Fibroblast of lung (primary cell): ENCODE measurements at regions not wholly inside any gene's neighbourhood (a gene's known extent, or its start where the extent isn't known, plus 50 kb on each side); places are given as distances from the start of the nearest gene placed in this dataset.

ENCODE experiments used
- DNase-seq, 2 donors: peaks; one replicate each; pipeline versions ENCODE4 v3.0.0 to v3.0.0-alpha.2; 2010; ENCODE audit warnings: low read depth in 2 of 2
- H2AFZ ChIP-seq: 2 replicates; pipeline ENCODE4 v1.5.1; 2012; ENCODE audit warnings: low read length, control low read depth, inconsistent platforms
- H3K27ac ChIP-seq: 2 replicates; pipeline ENCODE4 v1.5.1; 2011; ENCODE audit warnings: low read length, control low read depth; ENCODE audit not compliant: insufficient read depth
- H3K27me3 ChIP-seq: 2 replicates; pipeline ENCODE4 v1.5.1; 2011; ENCODE audit warnings: mild to moderate bottlenecking, low read length; ENCODE audit not compliant: control insufficient read depth, insufficient read depth
- H3K36me3 ChIP-seq: 2 replicates; pipeline ENCODE4 v1.5.1; 2011; ENCODE audit warnings: low read length; ENCODE audit not compliant: control insufficient read depth, insufficient read depth
- H3K4me1 ChIP-seq: 2 replicates; pipeline ENCODE4 v1.5.1; 2011; ENCODE audit warnings: low read length; ENCODE audit not compliant: control insufficient read depth, insufficient read depth; ENCODE audit errors: extremely low read depth
- H3K4me2 ChIP-seq: 2 replicates; pipeline ENCODE4 v1.5.1; 2011; ENCODE audit warnings: low read length, control low read depth; ENCODE audit not compliant: insufficient read depth; ENCODE audit errors: extremely low read depth
- H3K4me3 ChIP-seq, 4 experiments: fragments of 200-600 bp in 1 of 4; sonication (generic) in 1 of 4; replicated peaks in 1 of 4; 2 replicates each; pipeline ENCODE4 v1.5.1; 2011 to 2016; ENCODE audit warnings: low read length in 4 of 4, low read depth in 3 of 4, mild to moderate bottlenecking in 3 of 4, control low read depth in 2 of 4, inconsistent platforms in 1 of 4, mixed read lengths in 1 of 4; ENCODE audit not compliant: insufficient read depth in 1 of 4; ENCODE audit errors: control extremely low read depth in 1 of 4
- H3K79me2 ChIP-seq: 2 replicates; pipeline ENCODE4 v1.5.1; 2012; ENCODE audit warnings: mild to moderate bottlenecking, low read length, inconsistent platforms; ENCODE audit not compliant: control insufficient read depth, insufficient read depth
- H3K9ac ChIP-seq: 2 replicates; pipeline ENCODE4 v1.5.1; 2011; ENCODE audit warnings: mild to moderate bottlenecking, low read length, control low read depth; ENCODE audit not compliant: insufficient read depth
- H3K9me3 ChIP-seq: 2 replicates; pipeline ENCODE4 v1.5.1; 2012; ENCODE audit warnings: low read depth, low read length; ENCODE audit not compliant: control insufficient read depth, insufficient read depth
- H4K20me1 ChIP-seq: 2 replicates; pipeline ENCODE4 v1.5.1; 2011; ENCODE audit warnings: low read length; ENCODE audit not compliant: control insufficient read depth, insufficient read depth; ENCODE audit errors: extremely low read depth
- EZH2 ChIP-seq: IDR thresholded peaks from 2 replicates; pipeline ENCODE4 v1.5.1; 2012; ENCODE audit warnings: low read length, control low read depth, mild to moderate bottlenecking; ENCODE audit errors: missing control alignments
- TF ChIP-seq, protein P1 (sequence below), 2 donors: IDR thresholded peaks in 1 of 2; conservative IDR thresholded peaks in 1 of 2; 1 replicate in 1 of 2; 2 replicates in 1 of 2; pipeline ENCODE4 v1.5.1; 2011 to 2012; ENCODE audit warnings: low read length in 2 of 2, control low read depth in 1 of 2, inconsistent platforms in 1 of 2, low read depth in 1 of 2, mild to moderate bottlenecking in 1 of 2

GRCh38 chr2:192775459-192776262 lies 580.9 kb upstream of the TMEFF2 start:
- no peak overlapping the region for H3K27ac ChIP-seq
- TF ChIP-seq, protein P1, sequence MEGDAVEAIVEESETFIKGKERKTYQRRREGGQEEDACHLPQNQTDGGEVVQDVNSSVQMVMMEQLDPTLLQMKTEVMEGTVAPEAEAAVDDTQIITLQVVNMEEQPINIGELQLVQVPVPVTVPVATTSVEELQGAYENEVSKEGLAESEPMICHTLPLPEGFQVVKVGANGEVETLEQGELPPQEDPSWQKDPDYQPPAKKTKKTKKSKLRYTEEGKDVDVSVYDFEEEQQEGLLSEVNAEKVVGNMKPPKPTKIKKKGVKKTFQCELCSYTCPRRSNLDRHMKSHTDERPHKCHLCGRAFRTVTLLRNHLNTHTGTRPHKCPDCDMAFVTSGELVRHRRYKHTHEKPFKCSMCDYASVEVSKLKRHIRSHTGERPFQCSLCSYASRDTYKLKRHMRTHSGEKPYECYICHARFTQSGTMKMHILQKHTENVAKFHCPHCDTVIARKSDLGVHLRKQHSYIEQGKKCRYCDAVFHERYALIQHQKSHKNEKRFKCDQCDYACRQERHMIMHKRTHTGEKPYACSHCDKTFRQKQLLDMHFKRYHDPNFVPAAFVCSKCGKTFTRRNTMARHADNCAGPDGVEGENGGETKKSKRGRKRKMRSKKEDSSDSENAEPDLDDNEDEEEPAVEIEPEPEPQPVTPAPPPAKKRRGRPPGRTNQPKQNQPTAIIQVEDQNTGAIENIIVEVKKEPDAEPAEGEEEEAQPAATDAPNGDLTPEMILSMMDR (conservative IDR thresholded peaks at IDR 0.05 in 1 of 2, IDR thresholded peaks at IDR 0.05 in 1 of 2; ENCODE audit: low read depth in 1 of 2, low read length in 2 of 2): no peak
- no peak for TF ChIP-seq EZH2
- DNase-seq: no peak
- H3K9ac ChIP-seq: no peak overlapping the region
- no peaks in the 10 kb centered on the region for H3K79me2 ChIP-seq
- no peak overlapping the region for H3K4me3 ChIP-seq
- no peaks in the 10 kb centered on the region for H4K20me1 ChIP-seq
- H3K9me3 ChIP-seq: no peaks in the 10 kb centered on the region
- no peaks in the 10 kb centered on the region for H3K4me1 ChIP-seq
- H2AFZ ChIP-seq: no peak overlapping the region
- no peak overlapping the region for H3K4me2 ChIP-seq
- H3K27me3 ChIP-seq: no peaks in the 10 kb centered on the region
- no peaks in the 10 kb centered on the region for H3K36me3 ChIP-seq

DNA sequence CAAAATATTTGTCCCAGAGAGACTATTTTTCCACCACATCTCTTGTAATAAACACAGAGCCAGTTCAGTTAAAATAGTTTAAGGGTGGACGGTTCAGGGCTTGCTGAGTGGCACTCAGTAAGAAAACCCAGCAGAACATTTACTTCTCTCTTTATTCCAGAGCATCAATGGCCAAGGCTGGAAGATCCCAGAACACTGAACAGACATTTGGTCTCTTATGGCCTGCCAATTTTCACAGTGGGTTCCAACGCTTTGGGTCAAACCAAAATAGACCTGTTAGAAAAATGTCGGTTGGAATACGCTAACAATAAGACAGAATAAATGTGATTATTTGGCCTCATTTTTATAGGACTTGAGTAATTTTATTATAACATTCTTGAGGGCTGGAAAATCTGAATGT lies 580.3 kb upstream of the TMEFF2 start:
- Histone ChIP-seq H3K79me2 (no peaks in the 10 kb centered on the region), H3K9ac (no peak overlapping the region), H3K4me2 (no peak overlapping the region), H4K20me1 (no peaks in the 10 kb centered on the region), H3K9me3 (no peaks in the 10 kb centered on the region), H2AFZ (no peak overlapping the region), H3K27me3 (no peaks in the 10 kb centered on the region), H3K4me3 (no peak overlapping the region), H3K36me3 (no peaks in the 10 kb centered on the region), H3K4me1 (no peaks in the 10 kb centered on the region), H3K27ac (no peak overlapping the region)
- TF ChIP-seq, protein P1 (conservative IDR thresholded peaks at IDR 0.05 in 1 of 2, IDR thresholded peaks at IDR 0.05 in 1 of 2; ENCODE audit: low read depth in 1 of 2, low read length in 2 of 2): no peak
- TF ChIP-seq EZH2: no peak
- DNase-seq: no peak

DNA sequence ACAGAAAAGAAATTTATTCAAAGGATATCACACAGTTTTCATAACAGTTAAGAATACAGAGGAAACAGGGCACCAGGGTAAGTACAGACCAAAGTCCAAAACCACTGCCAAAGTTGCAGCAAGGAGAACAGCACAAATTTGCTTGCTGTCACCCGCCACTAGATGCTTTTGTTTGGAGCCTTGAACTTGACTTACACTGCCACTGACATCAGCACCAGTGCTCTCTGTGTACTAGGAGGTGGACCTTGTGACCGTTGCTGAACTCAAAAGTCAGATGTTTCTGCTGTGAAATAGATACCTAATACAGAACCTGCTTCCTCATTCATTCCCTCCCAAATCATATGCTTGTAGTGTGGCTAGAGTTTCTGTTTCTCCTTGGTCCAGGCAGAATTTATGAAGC lies 578.3 kb upstream of the TMEFF2 start:
- H2AFZ ChIP-seq: no peak overlapping the region
- no peaks in the 10 kb centered on the region for H4K20me1 ChIP-seq
- no peak overlapping the region for H3K4me3 ChIP-seq
- H3K36me3 ChIP-seq: no peaks in the 10 kb centered on the region
- no peaks in the 10 kb centered on the region for H3K27me3 ChIP-seq
- no peaks in the 10 kb centered on the region for H3K79me2 ChIP-seq
- TF ChIP-seq, protein P1 (conservative IDR thresholded peaks at IDR 0.05 in 1 of 2, IDR thresholded peaks at IDR 0.05 in 1 of 2; ENCODE audit: low read depth in 1 of 2, low read length in 2 of 2): no peak
- no peak for TF ChIP-seq EZH2
- DNase-seq: no peak
- no peak overlapping the region for H3K4me2 ChIP-seq
- H3K4me1 ChIP-seq: no peaks in the 10 kb centered on the region
- H3K9me3 ChIP-seq: no peaks in the 10 kb centered on the region
- H3K27ac ChIP-seq: no peak overlapping the region
- H3K9ac ChIP-seq: no peak overlapping the region
